CD1c-positive myeloid dendritic cell (primary cell): ENCODE measurements at regions not wholly inside any gene's neighbourhood (a gene's known extent, or its start where the extent isn't known, plus 50 kb on each side); places are given as distances from the start of the nearest gene placed in this dataset.
"Not testable (repeated sequence)": the region's sequence is repeated elsewhere in the genome, so short reads cannot be mapped to it uniquely, and the experiment has no call there.

ENCODE experiments used
- DNase-seq: peaks from one replicate; pipeline ENCODE4 v3.0.0-alpha.2; 2016; ENCODE audit errors: extremely low spot score

DNA sequence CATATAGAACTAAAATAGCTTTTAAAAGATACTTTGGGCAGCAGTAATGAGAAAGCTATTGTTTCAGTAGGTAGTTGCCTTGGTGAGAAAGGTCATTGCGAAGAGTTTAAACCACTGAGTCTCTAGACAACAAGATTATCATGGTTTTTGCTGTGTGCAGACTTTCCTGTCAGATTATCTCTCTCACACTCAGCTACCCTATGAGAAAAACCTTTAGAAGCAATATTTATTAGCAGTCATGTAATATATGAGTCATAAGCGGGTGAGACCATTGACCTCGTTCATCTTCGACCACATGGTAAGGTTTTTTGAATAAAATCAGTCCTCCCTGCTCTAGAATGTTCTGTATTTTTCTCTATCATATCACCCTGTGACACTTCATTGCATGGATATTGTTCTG lies 59.9 kb downstream of the GPR65 start:
- DNase-seq: no peak

DNA sequence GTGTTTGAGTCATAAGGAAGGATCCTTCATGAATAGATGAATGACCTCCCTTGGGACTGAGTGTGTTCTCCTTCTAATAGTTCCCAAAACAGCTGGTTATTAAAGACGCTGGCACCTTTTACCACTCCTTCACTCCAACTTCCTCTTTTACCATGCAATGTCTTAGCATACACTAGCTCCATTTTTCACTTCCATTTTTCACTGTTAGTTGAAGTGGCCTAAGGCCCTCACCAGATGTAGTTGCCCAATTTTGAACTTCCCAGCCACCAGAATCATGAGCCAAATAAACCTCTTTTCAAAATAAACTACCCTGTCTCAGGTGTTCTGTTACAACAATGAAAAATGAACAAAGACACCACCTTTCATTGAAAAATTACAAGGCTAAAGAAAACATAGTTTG lies 64.7 kb downstream of the GPR65 start:
- peak; percentile 53 for DNase-seq

DNA sequence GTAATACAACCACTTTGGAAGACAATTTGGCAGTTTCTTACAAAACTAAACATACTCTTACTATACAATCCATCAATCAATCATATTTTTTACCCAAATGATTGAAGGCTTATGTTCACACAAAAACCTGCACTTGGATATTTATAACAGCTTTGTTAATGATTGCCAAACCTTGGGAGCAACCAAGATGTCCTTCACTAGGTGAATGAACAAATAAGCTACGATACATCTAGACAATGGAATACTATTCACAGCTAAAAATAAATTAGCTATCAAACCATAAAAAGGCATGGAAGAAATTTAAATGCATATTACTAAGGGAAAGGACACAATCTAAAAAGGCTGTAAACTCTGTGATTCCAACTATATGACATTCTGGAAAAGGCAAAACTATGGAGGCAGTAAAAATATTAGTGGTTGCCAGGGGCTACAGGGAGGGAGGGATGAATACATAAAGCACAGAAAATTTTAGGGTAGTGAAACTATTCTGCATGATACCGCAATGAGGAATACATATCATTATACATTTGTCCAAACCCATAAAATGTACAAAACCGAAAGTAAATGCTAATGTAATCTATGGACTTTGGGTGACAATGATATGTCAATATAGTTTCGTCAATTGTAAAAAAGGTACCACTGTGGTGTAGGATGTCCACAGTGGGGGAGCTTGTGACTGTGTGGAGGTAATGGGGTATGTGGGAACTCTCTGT lies 70.5 kb downstream of the GPR65 start:
- peak; percentile 48 for DNase-seq

DNA sequence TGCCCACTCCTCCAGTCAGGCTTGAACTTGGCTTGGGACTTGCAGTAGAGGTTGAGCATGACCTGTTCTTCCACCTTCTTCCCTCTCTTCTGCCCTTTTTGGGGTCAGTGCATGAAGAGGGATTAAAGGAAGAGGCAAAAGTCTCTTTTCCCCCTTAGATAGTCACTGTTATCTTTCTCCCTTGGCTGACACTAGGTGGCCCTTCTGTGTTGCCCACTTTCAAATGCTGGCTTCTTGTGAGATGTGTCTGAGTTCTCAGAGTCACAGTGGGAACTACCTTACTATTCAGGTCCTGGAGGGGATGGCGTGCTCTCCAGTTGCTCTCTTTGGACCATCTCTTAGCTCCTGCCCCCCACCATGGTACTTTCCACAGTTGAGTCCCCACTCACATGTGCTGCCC lies 73.6 kb downstream of the GPR65 start:
- DNase-seq: no peak

DNA sequence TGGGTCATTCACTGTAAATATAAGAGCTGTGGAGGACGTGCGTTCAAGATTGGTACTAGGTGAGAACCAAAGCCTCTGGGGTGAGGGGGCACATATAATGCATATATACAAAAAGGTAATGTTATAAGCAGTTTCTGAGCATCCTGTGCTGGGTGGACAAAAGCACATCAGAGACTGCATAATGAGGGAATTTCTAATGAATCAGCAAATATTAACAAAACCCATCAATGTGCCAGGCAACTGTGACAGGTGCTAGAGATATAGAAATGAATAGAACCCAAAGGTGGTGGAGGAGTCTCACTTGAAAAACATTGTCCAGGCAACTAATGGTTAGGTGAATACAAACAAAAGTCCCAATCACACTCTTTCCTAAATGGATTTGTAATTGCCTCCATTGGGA lies 74.7 kb downstream of the GPR65 start:
- no peak for DNase-seq

DNA sequence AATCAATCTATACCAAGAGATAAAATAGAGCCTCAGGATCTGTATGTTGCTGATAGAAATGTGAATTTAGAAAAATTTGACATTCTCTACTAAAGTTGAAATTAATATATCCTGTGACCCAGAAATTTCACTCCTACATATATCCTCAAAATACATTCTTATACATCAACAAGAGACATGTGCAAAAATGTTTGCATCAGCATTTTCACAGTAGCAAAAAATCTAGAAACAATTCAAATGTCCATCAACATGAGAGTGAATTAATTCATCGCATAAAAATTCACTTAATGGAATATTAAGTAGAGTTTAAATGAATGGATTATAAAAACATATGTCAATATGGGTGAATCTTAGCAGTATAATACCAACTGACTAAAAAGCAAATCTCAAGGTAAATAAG lies 80.8 kb downstream of the GPR65 start:
- no peak for DNase-seq

DNA sequence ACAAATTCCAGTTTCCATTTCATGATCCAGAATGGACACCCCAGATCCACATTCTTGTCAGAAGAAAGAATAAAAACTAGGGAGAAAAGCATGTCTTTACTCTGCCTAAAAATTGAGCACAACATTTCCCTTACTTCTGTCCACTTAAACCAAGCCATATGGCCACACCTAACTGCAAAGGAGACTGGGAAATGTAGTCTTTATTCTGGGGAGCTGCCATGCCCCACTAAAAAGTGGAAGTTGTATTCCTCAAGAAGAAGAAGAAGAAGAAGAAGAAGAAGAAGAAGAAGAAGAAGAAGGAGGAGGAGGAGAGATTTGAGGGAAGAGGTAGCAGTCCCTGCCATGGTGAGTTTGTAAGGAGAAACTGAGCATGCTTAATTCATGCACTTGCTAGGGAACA lies 84.5 kb downstream of the GPR65 start:
- DNase-seq: peak; percentile 34

DNA sequence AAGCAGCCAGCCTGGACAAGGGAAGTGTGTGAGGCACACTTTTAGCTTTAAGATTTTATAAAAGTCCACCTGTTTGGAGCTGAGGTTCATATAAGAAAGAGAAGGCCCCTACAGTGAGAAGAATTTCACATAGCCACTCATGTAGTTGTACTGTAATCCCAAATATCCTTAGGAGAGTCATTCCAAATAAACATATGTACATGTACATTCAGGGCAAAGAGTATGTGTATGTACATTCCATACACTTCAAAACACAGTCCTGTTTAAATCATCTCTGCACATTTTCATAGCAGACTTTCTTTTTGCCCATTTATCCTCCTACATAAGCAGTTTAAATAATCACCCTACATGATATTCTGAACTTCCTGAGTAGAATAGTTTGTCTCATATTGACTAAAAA lies 87.6 kb downstream of the GPR65 start:
- no peak for DNase-seq

DNA sequence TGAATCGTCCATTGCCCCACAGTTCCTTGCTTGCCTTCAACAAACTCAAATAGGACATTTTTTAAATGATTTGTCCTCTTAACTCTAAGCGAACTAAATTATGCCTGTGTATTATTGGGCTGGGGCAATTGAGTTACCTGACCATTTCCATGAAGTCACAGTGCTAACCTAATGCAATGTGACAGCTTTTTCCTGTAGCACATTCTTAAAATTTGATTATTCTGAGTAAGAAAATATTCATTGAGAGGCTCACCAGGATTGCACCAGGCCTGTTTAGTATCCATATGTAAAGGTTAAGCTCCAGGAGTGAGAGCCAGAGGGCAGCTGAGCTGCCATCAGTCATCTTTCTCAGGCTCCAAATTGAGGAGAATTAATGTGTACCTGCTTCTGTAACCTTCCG lies 90.9 kb downstream of the GPR65 start:
- no peak for DNase-seq

DNA sequence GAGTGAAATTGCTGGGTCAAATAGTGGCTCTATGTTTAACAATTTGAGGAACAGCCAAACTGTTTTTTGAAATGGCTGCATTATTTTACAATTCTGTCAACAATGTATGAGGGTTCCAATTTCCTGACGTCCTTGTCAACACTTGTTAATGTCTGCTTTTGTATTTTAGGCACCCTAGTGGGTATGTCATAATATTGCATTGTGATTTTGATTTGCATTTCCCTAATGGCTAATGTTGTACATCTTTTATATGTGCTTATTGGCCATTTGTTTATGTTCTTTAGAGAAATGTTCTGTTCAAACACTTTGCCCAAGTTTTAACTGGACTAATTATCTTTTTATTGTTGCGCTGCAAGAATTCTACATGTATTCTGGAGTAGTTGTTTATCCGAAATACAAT lies 93.2 kb downstream of the GPR65 start:
- no peak for DNase-seq

DNA sequence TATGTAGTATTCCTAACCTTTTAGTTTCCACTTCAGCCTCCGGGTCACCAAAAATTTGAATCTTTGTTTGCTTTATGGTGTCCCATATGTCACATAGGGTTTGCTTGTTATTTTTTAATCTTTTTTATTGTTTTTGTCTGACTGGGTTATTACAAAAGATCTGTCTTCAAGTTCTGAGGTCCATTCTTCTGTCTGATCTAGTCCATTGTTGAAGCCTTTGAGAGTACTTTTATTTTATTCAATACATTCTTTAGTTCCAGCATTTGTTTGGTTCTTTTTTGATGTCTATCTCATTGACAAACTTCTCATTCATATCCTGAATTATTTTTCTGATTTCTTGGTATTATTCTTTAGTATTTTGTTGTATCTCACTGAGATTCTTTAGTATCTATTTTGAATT lies 99.8 kb downstream of the GPR65 start:
- DNase-seq: no peak

DNA sequence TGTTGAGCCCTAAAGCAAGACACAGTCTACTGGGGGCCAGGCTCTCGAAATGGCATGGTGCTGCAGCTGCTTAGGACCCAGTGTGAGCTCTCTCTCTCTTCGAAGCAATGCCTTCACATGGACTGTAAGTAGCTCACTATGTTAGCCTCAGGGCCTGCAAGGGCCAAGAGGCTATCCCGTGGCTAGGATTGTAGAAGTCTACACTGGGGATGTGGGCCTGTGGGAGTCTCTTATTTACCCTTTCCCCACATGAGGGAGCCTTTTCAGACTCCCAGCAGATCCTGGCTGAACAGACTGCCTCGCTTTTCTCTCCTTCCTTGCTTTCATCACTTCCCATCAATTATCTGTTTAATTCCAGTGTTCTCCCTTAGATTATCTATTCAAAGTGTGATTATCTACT lies 101.4 kb downstream of the GPR65 start:
- no peak for DNase-seq

DNA sequence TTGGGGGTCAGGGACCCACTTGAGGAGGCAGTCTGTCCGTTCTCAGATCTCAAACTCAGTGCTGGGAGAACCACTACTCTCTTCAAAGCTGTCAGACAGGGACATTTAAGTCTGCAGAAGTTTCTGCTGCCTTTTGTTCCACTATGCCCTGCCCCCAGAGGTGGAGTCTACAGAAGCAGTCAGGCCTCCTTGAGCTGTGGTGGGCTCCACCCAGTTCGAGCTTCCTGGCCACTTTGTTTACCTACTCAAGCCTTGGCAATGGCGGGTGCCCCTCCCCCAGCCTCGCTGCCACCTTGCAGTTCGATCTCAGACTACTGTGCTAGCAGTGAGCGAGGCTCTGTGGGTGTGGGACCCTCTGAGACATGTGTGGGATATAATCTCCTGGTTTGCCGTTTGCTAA lies 122.7 kb downstream of the GPR65 start:
- not testable (repeated sequence) for DNase-seq

DNA sequence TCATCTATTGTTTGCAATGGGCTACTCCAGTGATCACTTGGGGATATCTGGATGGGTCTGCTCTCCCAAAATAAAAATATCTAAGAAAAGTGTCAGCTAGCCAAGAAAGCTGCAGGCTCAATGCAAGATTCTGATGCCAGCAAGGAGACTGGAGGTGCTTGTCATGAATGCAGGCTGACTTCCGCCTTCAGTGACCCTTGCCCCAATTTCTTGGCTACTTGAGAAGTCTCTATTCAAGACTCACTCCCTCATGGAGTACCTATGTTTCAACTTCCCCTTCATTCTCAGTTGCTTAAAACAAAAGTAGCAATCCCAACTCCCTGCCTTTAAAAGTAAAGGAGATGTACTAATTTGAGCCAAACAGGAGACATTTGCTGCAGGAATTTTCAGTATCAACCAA lies 123.9 kb downstream of the GPR65 start:
- DNase-seq: peak; percentile 74

DNA sequence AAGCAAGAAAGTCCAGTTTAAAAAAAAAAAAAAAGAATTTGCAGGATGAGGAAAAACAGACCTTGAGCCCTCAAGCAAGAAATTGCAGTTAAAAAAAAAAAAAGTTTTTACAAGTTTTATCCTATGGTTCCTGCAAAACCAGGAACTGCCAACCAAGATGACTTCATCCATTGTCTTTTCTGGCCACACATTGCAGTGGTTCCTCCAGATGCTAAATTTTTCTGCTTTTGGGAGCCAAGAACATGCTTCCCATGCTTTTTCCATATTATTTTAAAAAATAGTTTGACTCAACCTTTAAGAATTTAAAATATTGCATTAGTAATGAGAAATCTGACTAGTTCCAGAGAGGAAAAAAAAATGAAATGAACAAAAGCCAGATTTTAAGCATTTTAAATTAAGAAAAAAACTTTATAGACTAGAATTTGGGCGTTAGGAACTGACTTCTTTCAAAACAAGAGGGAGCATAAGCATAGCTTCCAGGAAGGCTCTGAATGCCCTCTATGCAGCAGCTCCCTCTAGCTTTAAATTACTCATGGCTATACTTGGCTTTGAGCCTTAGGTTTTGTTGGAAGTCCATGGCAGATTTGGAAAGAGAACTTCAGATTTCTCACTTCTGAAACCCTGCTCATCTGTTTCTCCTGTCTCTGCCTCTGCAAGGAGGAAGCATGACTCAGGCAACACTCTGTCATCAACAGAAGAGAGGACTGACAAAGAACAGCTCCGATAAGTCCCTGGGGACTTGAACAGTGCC lies 124.5 kb downstream of the GPR65 start:
- DNase-seq: peak; percentile 79

DNA sequence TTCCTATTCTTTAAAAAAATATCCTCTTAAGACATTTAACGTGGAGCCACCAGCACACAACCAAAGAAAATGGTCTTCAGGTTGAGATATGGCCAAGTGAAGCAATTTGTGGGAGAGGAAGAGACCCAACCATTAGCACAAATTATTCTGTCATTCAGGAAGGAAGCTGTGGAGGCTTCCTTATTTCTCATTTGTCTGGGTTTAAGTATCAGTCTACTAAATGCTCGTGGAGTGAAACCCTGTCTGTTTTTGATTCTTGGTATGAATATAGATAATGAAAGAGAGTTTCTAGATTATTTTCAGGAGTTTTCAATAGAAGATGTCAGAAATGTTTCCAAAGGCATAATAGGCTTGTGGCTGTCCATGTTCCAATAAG lies 125.1 kb downstream of the GPR65 start:
- no peak for DNase-seq
